ENCODE measurements at regions not wholly inside any gene's neighbourhood (a gene's known extent, or its start where the extent isn't known, plus 50 kb on each side); places are given as distances from the start of the nearest gene placed in this dataset.
"Not testable (repeated sequence)": the region's sequence is repeated elsewhere in the genome, so short reads cannot be mapped to it uniquely, and the experiment has no call there.

DNA sequence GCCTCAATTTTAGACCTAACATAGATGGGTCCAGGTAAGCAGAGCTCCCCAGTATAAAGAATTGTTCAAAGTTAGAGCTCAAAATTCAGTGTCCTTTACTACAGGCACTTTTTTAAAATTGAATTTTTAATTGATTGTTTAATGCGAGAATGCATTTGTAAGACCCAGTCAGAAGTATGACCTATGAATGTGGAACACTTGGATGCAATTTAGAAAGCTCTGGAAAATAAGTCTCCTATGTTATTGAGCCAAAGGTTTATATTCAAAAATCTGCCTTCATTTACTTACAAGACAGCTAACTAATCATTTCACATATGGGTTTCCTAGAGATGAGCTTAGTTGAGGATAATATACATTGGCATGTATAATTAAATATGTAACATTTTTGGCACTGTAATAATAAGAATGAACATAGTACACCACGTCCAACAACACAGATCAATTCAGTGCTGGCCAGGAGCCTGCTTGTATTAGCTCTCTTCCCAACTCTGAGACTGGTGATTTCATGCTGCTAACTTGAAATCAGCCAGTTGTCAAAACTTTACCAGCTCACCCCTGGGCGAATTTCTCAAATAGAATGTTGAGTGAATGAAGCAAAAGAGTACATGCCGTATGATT lies 197.2 kb upstream of the NPY2R start:
- no peak for DNase-seq
- in situ Hi-C loops (cut with HindIII; ENCODE audit: low pct_ligation_motif_present, low pct_unique_long_range_greater_than_20kb, low sequenced_read_pairs): no loop called here

- in situ Hi-C loops (cut with HindIII; ENCODE audit: low pct_ligation_motif_present, low pct_unique_long_range_greater_than_20kb, low sequenced_read_pairs): no loop called here
- DNase-seq: no peak
Measured at GRCh38 chr4:155012469-155012868, 196.0 kb upstream of the NPY2R start.

DNA sequence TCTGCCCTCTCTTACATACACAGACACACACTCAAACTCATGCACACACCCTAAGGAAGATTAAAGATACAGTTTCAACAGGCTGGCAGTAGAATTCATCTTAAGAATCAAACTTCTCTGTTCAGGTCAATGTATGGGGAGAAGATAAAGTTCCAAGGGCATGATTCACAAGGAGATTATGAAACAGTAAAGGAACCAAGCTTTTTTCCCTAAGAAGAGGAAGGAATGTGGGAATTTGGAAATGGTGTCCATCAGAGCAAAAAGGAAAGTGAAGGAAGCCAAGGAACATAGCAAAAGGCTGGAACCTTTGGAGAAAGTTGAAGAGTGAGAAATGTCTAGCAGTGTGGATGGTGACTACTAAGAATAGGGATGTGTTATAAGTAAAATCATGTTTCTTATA lies 191.0 kb upstream of the NPY2R start:
- no peak for DNase-seq
- in situ Hi-C loops (cut with HindIII; ENCODE audit: low pct_ligation_motif_present, low pct_unique_long_range_greater_than_20kb, low sequenced_read_pairs): no loop called here

DNA sequence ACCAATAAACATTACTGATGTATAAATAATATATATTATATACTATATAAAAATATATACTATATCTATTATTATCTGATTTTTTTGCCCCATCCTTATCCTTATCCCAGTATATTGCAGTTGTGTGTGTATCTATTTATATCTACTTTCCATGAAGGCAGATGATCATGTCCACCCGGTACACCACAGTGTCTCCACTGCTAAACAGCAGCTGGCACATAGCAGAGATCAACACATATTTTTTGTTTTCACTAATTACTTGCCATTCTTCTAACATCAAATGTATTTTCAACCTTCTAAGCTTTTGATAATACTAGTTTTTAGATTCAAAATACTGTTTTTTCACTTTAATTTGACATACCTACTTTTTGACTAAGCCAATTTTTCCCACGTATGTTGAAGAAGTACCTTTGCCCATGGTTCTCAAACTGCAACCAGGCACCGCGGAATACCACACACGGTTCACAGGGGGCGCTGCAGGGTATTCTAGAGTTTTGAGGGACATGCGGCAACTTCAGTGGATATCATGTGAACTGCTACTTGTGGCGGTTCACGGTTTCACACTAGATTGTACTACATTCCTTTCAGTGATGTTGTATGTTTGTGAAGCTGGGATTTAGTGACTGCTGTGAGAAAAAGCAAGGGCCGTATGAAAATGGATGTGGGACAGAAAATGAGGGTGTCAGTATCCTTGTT lies 182.5 kb upstream of the NPY2R start:
- in situ Hi-C loops (cut with HindIII; ENCODE audit: low pct_ligation_motif_present, low pct_unique_long_range_greater_than_20kb, low sequenced_read_pairs): no loop called here
- peak; percentile 24 for DNase-seq

GRCh38 chr4:155026715-155027114 lies 181.7 kb upstream of the NPY2R start:
- no peak for DNase-seq
- in situ Hi-C loops (cut with HindIII; ENCODE audit: low pct_ligation_motif_present, low pct_unique_long_range_greater_than_20kb, low sequenced_read_pairs): no loop called here

- no peak for DNase-seq
- in situ Hi-C loops (cut with HindIII; ENCODE audit: low pct_ligation_motif_present, low pct_unique_long_range_greater_than_20kb, low sequenced_read_pairs): no loop called here
Measured at GRCh38 chr4:155032521-155033229, 175.8 kb upstream of the NPY2R start.

- in situ Hi-C loops (cut with HindIII; ENCODE audit: low pct_ligation_motif_present, low pct_unique_long_range_greater_than_20kb, low sequenced_read_pairs): no loop called here
Measured at GRCh38 chr4:155033604-155034003, 174.8 kb upstream of the NPY2R start.

DNA sequence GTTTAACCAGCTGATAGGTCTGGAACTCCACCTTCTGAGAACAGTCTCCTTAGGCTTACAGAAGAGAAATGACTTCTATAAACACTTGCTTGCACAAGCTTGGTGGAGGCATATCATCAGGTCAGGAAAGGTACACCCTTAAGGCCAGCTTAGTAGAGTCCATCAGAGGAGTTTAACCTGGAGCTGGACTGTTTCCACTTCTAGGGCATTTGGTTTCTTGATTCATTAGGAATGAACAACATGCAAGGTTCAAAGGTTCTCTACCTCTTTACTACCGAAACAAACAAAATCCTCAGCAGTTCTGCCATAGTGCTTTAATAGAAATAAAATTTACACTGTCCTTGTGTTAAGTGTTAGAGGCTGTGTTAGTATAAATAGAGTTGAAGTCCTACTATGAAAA lies 171.4 kb upstream of the NPY2R start:
- in situ Hi-C loops (cut with HindIII; ENCODE audit: low pct_ligation_motif_present, low pct_unique_long_range_greater_than_20kb, low sequenced_read_pairs): no loop called here
- DNase-seq: no peak

More at GRCh38 chr4:155033604-155034003, 174.8 kb upstream of the NPY2R start:
- no peak for DNase-seq

GRCh38 chr4:155038459-155038858 lies 170.0 kb upstream of the NPY2R start:
- in situ Hi-C loops (cut with HindIII; ENCODE audit: low pct_ligation_motif_present, low pct_unique_long_range_greater_than_20kb, low sequenced_read_pairs): no loop called here
- DNase-seq: no peak

- in situ Hi-C loops (cut with HindIII; ENCODE audit: low pct_ligation_motif_present, low pct_unique_long_range_greater_than_20kb, low sequenced_read_pairs): no loop called here
Measured at GRCh38 chr4:155039162-155039561, 169.3 kb upstream of the NPY2R start.

DNA sequence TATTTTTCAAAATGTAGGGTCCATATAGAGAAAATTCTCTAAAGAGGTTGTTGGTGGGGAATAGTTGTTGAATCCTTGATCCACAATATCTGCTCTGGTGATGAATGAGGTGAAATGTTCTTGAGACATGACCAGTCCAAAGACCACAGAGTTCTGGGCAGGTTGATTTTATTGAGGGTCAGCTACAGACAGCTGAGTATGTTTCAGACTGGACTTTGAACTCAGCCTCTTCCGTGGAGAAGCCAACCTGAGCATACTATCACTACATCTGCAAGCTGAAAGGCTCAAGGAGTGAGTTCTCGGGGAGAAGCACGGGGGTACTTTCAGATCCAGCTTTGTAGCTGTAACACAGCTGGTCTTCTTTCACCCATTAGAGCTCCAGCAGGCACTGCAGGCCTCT lies 168.4 kb upstream of the NPY2R start:
- in situ Hi-C loops (cut with HindIII; ENCODE audit: low pct_ligation_motif_present, low pct_unique_long_range_greater_than_20kb, low sequenced_read_pairs): no loop called here
- no peak for DNase-seq

More at GRCh38 chr4:155039162-155039561, 169.3 kb upstream of the NPY2R start:
- no peak for DNase-seq

GRCh38 chr4:155042014-155042413 lies 166.4 kb upstream of the NPY2R start:
- no peak for DNase-seq
- in situ Hi-C loops (cut with HindIII; ENCODE audit: low pct_ligation_motif_present, low pct_unique_long_range_greater_than_20kb, low sequenced_read_pairs): no loop called here

DNA sequence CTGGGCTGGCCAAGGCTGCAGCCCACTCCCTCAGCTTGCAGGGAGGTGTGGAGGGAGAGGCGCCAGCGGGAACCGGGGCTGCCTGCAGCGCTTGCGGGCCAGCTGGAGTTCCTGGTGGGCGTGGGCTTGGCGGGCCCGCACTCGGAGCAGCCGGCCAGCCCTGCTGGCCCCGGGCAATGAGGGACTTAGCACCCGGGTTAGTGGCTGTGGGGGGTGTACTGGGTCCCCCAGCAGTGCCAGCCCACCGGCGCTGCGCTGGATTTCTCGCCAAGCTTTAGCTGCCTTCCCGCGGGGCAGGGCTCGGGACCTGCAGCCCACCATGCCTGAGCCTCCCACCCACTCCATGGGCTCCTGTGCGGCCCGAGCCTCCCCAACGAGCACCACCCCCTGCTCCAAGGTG lies 164.2 kb upstream of the NPY2R start:
- in situ Hi-C loops (cut with HindIII; ENCODE audit: low pct_ligation_motif_present, low pct_unique_long_range_greater_than_20kb, low sequenced_read_pairs); DNase-seq: not testable (repeated sequence)

GRCh38 chr4:155047755-155048154 lies 160.7 kb upstream of the NPY2R start:
- in situ Hi-C loops (cut with HindIII; ENCODE audit: low pct_ligation_motif_present, low pct_unique_long_range_greater_than_20kb, low sequenced_read_pairs): no loop called here
- DNase-seq: no peak

DNA sequence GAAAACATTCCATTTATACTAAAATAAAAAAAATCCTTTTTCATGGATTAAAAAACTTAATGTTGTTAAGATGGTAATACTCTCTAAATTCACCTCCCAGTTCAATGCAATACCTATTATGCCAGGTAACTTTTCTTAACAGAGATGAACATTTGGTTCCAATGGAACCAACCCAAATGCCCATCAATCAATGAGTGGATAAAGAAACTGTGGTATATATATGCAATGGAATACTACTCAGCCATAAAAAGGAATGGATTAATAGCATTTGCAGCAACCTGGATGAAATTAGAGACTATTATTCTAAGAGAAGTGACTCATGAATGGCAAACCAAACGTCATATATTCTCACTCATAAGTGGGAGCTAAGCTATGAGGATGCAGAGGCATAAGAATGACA lies 154.4 kb upstream of the NPY2R start:
- in situ Hi-C loops (cut with HindIII; ENCODE audit: low pct_ligation_motif_present, low pct_unique_long_range_greater_than_20kb, low sequenced_read_pairs); DNase-seq: not testable (repeated sequence)

DNA sequence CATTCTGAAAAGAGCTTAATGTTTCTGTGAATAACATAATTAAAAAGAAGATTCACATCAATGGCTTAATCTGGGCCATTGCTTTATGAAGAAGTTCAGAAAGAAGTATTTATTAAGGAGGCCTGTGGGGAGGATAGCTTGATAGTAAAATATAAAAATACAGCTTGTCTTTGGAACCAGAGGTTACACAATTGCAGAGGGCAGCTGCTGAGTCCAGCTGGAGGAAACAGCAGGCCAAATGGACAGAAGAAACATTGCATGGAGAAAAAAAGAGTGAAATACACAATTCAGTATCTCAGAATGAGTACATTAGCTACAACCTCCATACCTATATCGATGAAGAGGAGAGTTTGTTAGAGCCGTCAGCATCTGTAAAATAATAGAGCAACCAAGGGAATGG lies 148.0 kb upstream of the NPY2R start:
- no peak for DNase-seq
- in situ Hi-C loops (cut with HindIII; ENCODE audit: low pct_ligation_motif_present, low pct_unique_long_range_greater_than_20kb, low sequenced_read_pairs): no loop called here

GRCh38 chr4:155060873-155061272 lies 147.6 kb upstream of the NPY2R start:
- no peak for DNase-seq
- in situ Hi-C loops (cut with HindIII; ENCODE audit: low pct_ligation_motif_present, low pct_unique_long_range_greater_than_20kb, low sequenced_read_pairs): no loop called here

GRCh38 chr4:155062948-155063347 lies 145.5 kb upstream of the NPY2R start:
- in situ Hi-C loops (cut with HindIII; ENCODE audit: low pct_ligation_motif_present, low pct_unique_long_range_greater_than_20kb, low sequenced_read_pairs): no loop called here

GRCh38 chr4:155064934-155065333 lies 143.5 kb upstream of the NPY2R start:
- in situ Hi-C loops (cut with HindIII; ENCODE audit: low pct_ligation_motif_present, low pct_unique_long_range_greater_than_20kb, low sequenced_read_pairs); DNase-seq: not testable (repeated sequence)

More at GRCh38 chr4:155062948-155063347, 145.5 kb upstream of the NPY2R start:
- no peak for DNase-seq

GRCh38 chr4:155066871-155067270 lies 141.6 kb upstream of the NPY2R start:
- DNase-seq: no peak
- in situ Hi-C loops (cut with HindIII; ENCODE audit: low pct_ligation_motif_present, low pct_unique_long_range_greater_than_20kb, low sequenced_read_pairs): no loop called here

Measured in ACHN (cell line).